Peyer's patch (tissue), 4 donors: ENCODE measurements at regions not wholly inside any gene's neighbourhood (a gene's known extent, or its start where the extent isn't known, plus 50 kb on each side); places are given as distances from the start of the nearest gene placed in this dataset.

ENCODE experiments used
- POLR2A ChIP-seq, 2 donors: fragments of 450-650 bp; IDR thresholded peaks; one replicate each; pipeline ENCODE4 v1.5.1; 2017; ENCODE audit warnings: antibody characterized with exemption in 2 of 2, mild to moderate bottlenecking in 2 of 2, moderate library complexity in 2 of 2
- TF ChIP-seq, protein P1 (sequence below), 6 experiments: fragments of 450-650 bp in 4 of 6; fragments of 200-600 bp in 2 of 6; sonication (generic) in 1 of 6; IDR thresholded peaks; one replicate each; pipeline ENCODE4 v1.5.1; 2017 to 2019; ENCODE audit warnings: antibody characterized with exemption in 6 of 6, mild to moderate bottlenecking in 3 of 6, moderate library complexity in 1 of 6

DNA sequence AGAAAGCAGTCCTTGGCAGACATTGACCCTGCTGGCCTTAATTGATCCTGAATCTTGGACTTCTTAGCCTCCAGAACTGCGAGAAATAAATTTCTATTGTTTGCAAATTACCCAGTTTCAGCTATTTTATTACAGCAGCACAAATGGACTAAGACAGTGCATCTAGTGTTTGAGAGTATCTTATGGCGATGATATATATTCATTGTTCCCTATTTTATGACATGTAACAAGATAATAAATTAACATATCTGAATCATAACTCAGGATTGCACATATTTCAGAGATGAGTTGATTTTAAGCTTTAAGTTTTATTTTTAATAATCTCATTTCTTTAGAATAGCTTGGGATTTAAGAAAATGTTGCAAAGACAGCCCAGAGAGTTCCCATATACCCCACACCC is 167.4 kb upstream of the FOXG1 start:
- TF ChIP-seq, protein P1, sequence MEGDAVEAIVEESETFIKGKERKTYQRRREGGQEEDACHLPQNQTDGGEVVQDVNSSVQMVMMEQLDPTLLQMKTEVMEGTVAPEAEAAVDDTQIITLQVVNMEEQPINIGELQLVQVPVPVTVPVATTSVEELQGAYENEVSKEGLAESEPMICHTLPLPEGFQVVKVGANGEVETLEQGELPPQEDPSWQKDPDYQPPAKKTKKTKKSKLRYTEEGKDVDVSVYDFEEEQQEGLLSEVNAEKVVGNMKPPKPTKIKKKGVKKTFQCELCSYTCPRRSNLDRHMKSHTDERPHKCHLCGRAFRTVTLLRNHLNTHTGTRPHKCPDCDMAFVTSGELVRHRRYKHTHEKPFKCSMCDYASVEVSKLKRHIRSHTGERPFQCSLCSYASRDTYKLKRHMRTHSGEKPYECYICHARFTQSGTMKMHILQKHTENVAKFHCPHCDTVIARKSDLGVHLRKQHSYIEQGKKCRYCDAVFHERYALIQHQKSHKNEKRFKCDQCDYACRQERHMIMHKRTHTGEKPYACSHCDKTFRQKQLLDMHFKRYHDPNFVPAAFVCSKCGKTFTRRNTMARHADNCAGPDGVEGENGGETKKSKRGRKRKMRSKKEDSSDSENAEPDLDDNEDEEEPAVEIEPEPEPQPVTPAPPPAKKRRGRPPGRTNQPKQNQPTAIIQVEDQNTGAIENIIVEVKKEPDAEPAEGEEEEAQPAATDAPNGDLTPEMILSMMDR (IDR thresholded peaks at IDR 0.05), result no peak
- no peak for TF ChIP-seq POLR2A (IDR thresholded peaks at IDR 0.05)
